IMR-90 (cell line): ENCODE measurements at regions not wholly inside any gene's neighbourhood (a gene's known extent, or its start where the extent isn't known, plus 50 kb on each side); places are given as distances from the start of the nearest gene placed in this dataset.

ENCODE experiments used
- ATAC-seq: fragments of 200-7000 bp; cut with Tn5 transposase; 2 replicates; pipeline ENCODE4 v1.9.1; 2020; ENCODE audit warnings: low read depth, mild to moderate bottlenecking, moderate library complexity
- BruUV-seq: library from RNA; stranded (reverse); fragments of 400-500 nt; replicated peaks from 2 replicates; lab custom pipeline; 2021; lab: Mats Ljungman, UMichigan
- CTCF ChIA-PET: fragments of 300-600 bp; formaldehyde crosslinking; extraction: SDS; loops from one replicate; lab custom pipeline; 2021; ENCODE audit warnings: antibody characterized with exemption; lab: Yijun Ruan, JAX
- POLR2A ChIA-PET: fragments of 300-600 bp; sonication (Branson Sonifier 250); formaldehyde crosslinking; loops from one replicate; lab custom pipeline; 2022; ENCODE audit warnings: antibody characterized with exemption; ENCODE audit not compliant: unreplicated experiment; lab: Charles Lee
- DNase-seq: peaks from one replicate; pipeline ENCODE4 v3.0.0; 2013
- H2AFZ ChIP-seq: replicated peaks from 2 replicates; pipeline ENCODE3; 2013; ENCODE audit warnings: low read length, mild to moderate bottlenecking; ENCODE audit not compliant: poor library complexity
- H2AK5ac ChIP-seq: 2 replicates; pipeline ENCODE4 v1.6.1; 2013; ENCODE audit warnings: low read depth, low read length, inconsistent platforms
- H2AK9ac ChIP-seq: replicated peaks from 2 replicates; pipeline ENCODE3; 2013; ENCODE audit warnings: mild to moderate bottlenecking, low read depth, low read length, moderate library complexity; ENCODE audit not compliant: poor library complexity
- H2BK120ac ChIP-seq: 2 replicates; pipeline ENCODE4 v1.6.1; 2013; ENCODE audit warnings: low read depth, low read length, inconsistent platforms
- H2BK15ac ChIP-seq: 3 replicates; pipeline ENCODE4 v1.6.1; 2013; ENCODE audit warnings: low read depth, low read length, inconsistent platforms
- H2BK20ac ChIP-seq: 2 replicates; pipeline ENCODE4 v1.6.1; 2013; ENCODE audit warnings: low read depth, mild to moderate bottlenecking, inconsistent platforms, low read length, moderate library complexity
- H2BK5ac ChIP-seq: 2 replicates; pipeline ENCODE4 v1.6.1; 2013; ENCODE audit warnings: mild to moderate bottlenecking, low read depth, low read length, inconsistent platforms; ENCODE audit not compliant: poor library complexity, severe bottlenecking
- H3K14ac ChIP-seq: replicated peaks from 2 replicates; pipeline ENCODE4 v1.6.1; 2013; ENCODE audit warnings: low read depth, low read length, inconsistent platforms
- H3K18ac ChIP-seq: 2 replicates; pipeline ENCODE4 v1.6.1; 2013; ENCODE audit warnings: low read depth, low read length, control low read depth
- H3K23ac ChIP-seq: 2 replicates; pipeline ENCODE4 v1.6.1; 2013; ENCODE audit warnings: low read depth, low read length, inconsistent platforms
- H3K27ac ChIP-seq: 2 replicates; pipeline ENCODE4 v1.5.1; 2013; ENCODE audit warnings: mild to moderate bottlenecking, control low read depth, low read length; ENCODE audit not compliant: insufficient read depth
- H3K27me3 ChIP-seq: 2 replicates; pipeline ENCODE4 v1.6.1; 2013; ENCODE audit warnings: low read length; ENCODE audit not compliant: control insufficient read depth, insufficient read depth
- H3K36me3 ChIP-seq: 2 replicates; pipeline ENCODE4 v1.6.1; 2013; ENCODE audit warnings: low read length, mixed read lengths; ENCODE audit not compliant: control insufficient read depth, insufficient read depth
- H3K4ac ChIP-seq: 2 replicates; pipeline ENCODE4 v1.6.1; 2013; ENCODE audit warnings: low read depth, low read length, inconsistent platforms
- H3K4me1 ChIP-seq: 2 replicates; pipeline ENCODE4 v1.6.1; 2013; ENCODE audit warnings: low read length, mixed read lengths; ENCODE audit not compliant: control insufficient read depth, insufficient read depth
- H3K4me2 ChIP-seq: 2 replicates; pipeline ENCODE4 v1.6.1; 2013; ENCODE audit warnings: low read depth, mild to moderate bottlenecking, control low read depth, low read length, moderate library complexity
- H3K4me3 ChIP-seq: 2 replicates; pipeline ENCODE4 v1.5.1; 2013; ENCODE audit warnings: low read depth, mild to moderate bottlenecking, control low read depth, low read length, moderate library complexity; ENCODE audit not compliant: insufficient read depth
- H3K56ac ChIP-seq: 2 replicates; pipeline ENCODE4 v1.6.1; 2013; ENCODE audit warnings: low read length, inconsistent platforms; ENCODE audit not compliant: insufficient read depth; ENCODE audit errors: extremely low read depth
- H3K79me1 ChIP-seq, 2 experiments: 2 replicates each; pipeline ENCODE4 v1.6.1; 2013; ENCODE audit warnings: low read length in 2 of 2, inconsistent platforms in 1 of 2, low read depth in 1 of 2
- H3K9ac ChIP-seq: 2 replicates; pipeline ENCODE4 v1.6.1; 2013; ENCODE audit warnings: low read depth, low read length, control low read depth
- H3K9me1 ChIP-seq: 2 replicates; pipeline ENCODE4 v1.6.1; 2013; ENCODE audit warnings: low read length, inconsistent platforms; ENCODE audit not compliant: insufficient read depth
- H3K9me3 ChIP-seq: 2 replicates; pipeline ENCODE4 v1.6.1; 2013; ENCODE audit warnings: low read length; ENCODE audit not compliant: control insufficient read depth, insufficient read depth
- H4K20me1 ChIP-seq: 2 replicates; pipeline ENCODE4 v1.6.1; 2013; ENCODE audit warnings: low read length, inconsistent platforms; ENCODE audit not compliant: insufficient read depth
- H4K5ac ChIP-seq: 2 replicates; pipeline ENCODE4 v1.6.1; 2013; ENCODE audit warnings: mild to moderate bottlenecking, low read depth, low read length, control low read depth
- H4K8ac ChIP-seq, 2 experiments: 2 replicates each; pipeline ENCODE4 v1.6.1; 2013; ENCODE audit warnings: low read depth in 2 of 2, low read length in 2 of 2, control low read depth in 1 of 2, inconsistent platforms in 1 of 2
- H4K91ac ChIP-seq: 2 replicates; pipeline ENCODE4 v1.6.1; 2013; ENCODE audit warnings: low read depth, low read length, inconsistent platforms; ENCODE audit not compliant: insufficient read depth
- CHD1 ChIP-seq: IDR thresholded peaks from 2 replicates; pipeline ENCODE4 v1.6.1; 2012; ENCODE audit warnings: low read depth, low read length, improper control_type of control experiment
- FOS ChIP-seq: fragments of 150-350 bp; IDR thresholded peaks from 2 replicates; pipeline ENCODE4 v1.6.1; 2016; ENCODE audit warnings: low read depth, low read length
- MXI1 ChIP-seq: IDR thresholded peaks from 2 replicates; pipeline ENCODE4 v1.6.1; 2012; ENCODE audit warnings: low read depth, mild to moderate bottlenecking, low read length, moderate library complexity, borderline replicate concordance
- RAD21 ChIP-seq: IDR thresholded peaks from 2 replicates; pipeline ENCODE4 v1.6.1; 2012; ENCODE audit warnings: low read length, improper control_type of control experiment
- RCOR1 ChIP-seq: IDR thresholded peaks from 2 replicates; pipeline ENCODE4 v1.6.1; 2012; ENCODE audit warnings: mild to moderate bottlenecking, low read length, improper control_type of control experiment; ENCODE audit not compliant: insufficient replicate concordance
- SMC3 ChIP-seq: fragments of 150-350 bp; IDR thresholded peaks from 2 replicates; pipeline ENCODE4 v1.6.1; 2016; ENCODE audit warnings: low read depth, mild to moderate bottlenecking, antibody characterized with exemption, low read length, moderate library complexity
- WGBS, 2 experiments: methylation state at CpG; one replicate each; pipeline versions ENCODE4 v1.1.5 to v1.1.7; 2013; ENCODE audit warnings: missing lambda C conversion rate in 2 of 2; ENCODE audit not compliant: insufficient read length in 1 of 2; ENCODE audit errors: extremely low coverage in 2 of 2; 5-methylcytosine and 5-hydroxymethylcytosine counted together
- dilution Hi-C: fragments of 300-500 bp; cut with HindIII; formaldehyde crosslinking; loops from one replicate; pipeline ENCODE4 v1.14.3; 2018; ENCODE audit warnings: low sequenced_read_pairs; ENCODE audit not compliant: unreplicated experiment
- in situ Hi-C: fragments of 300-500 bp; cut with MboI; formaldehyde crosslinking; loops from 3 replicates; pipeline ENCODE4 v1.14.3; 2019; ENCODE audit warnings: low sequenced_read_pairs, inconsistent platforms, mixed read lengths
- intact Hi-C: fragments of 100-400 bp; cut with micrococcal nuclease; formaldehyde crosslinking; loops from 2 replicates; pipeline ENCODE4 v1.10.0; 2022

DNA sequence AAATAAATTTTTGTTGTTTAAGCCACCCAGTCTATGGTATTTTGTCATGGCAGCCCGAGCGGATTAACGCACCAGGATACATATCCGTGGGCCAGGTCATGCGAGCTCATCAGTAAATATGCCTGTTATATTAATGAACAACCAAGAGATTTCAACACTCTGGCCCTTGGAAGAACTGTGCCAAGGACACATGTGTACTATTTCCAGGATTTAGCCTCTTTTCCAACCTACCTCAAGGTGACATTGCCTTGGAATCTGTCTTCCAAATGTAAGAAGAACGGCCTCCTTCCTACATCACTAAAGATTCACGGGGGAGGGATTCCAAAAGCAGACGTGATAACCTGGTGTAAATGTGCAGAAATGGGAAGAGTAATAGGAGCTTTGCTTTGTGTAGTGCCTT lies 72.8 kb upstream of the DYNLRB2 start:
- H4K5ac ChIP-seq = no peak overlapping the region
- dilution Hi-C loops (no loop called here), in situ Hi-C loops (no loop called here), intact Hi-C loops (loop anchor here (5.0 kb wide), 1 partner anchor 471 kb away; no protein-coding TSS in a partner anchor)
- no peak overlapping the region for H2BK5ac ChIP-seq
- no peak overlapping the region for H3K4me3 ChIP-seq
- POLR2A ChIA-PET = no interaction called here
- DNase-seq = no peak
- no peak overlapping the region for H2AK5ac ChIP-seq
- no peak overlapping the region for H2BK120ac ChIP-seq
- H3K14ac ChIP-seq = no peak overlapping the region
- BruUV-seq = no TSS peak
- H4K91ac ChIP-seq = no peak overlapping the region
- no peak for TF ChIP-seq FOS
- no peak for TF ChIP-seq MXI1
- no peak for TF ChIP-seq RAD21
- no peak for TF ChIP-seq CHD1
- no peak for TF ChIP-seq RCOR1
- no peak for TF ChIP-seq SMC3
- H3K4me2 ChIP-seq = no peak overlapping the region
- no peak overlapping the region for H3K27ac ChIP-seq
- no peak overlapping the region for H3K4ac ChIP-seq
- no peaks in the 10 kb centered on the region for H4K20me1 ChIP-seq
- no peaks in the 10 kb centered on the region for H3K9me3 ChIP-seq
- ATAC-seq = no peak
- H3K18ac ChIP-seq = no peak overlapping the region
- H2BK20ac ChIP-seq = no peak overlapping the region
- H3K79me1 ChIP-seq = no peaks in the 10 kb centered on the region
- H2AFZ ChIP-seq = no peak overlapping the region
- H3K23ac ChIP-seq = no peak overlapping the region
- H2AK9ac ChIP-seq = no peak overlapping the region
- H3K36me3 ChIP-seq = no peaks in the 10 kb centered on the region
- H3K9me1 ChIP-seq = no peaks in the 10 kb centered on the region
- H3K56ac ChIP-seq = no peak overlapping the region
- WGBS, 2 experiments = no CpG with 5 or more reads among the region's 8 CpGs
- no peak overlapping the region for H3K9ac ChIP-seq
- no peak overlapping the region for H4K8ac ChIP-seq
- H2BK15ac ChIP-seq = no peak overlapping the region
- CTCF ChIA-PET = no interaction called here
- H3K4me1 ChIP-seq = no peaks in the 10 kb centered on the region
- H3K27me3 ChIP-seq = no peaks in the 10 kb centered on the region
